ENCODE measurements at regions not wholly inside any gene's neighbourhood (a gene's known extent, or its start where the extent isn't known, plus 50 kb on each side); places are given as distances from the start of the nearest gene placed in this dataset.
A peak's percentile ranks its signal among the peaks of the same experiment; 100 is the strongest.

- POLR2A ChIA-PET: no interaction called here
- intact Hi-C loops (cut with micrococcal nuclease; ENCODE audit: unreplicated experiment) (no loop called here), in situ Hi-C loops (cut with HindIII; ENCODE audit: extremely low pct_ligation_motif_present, low pct_unique_long_range_greater_than_20kb) (no loop called here)
These were observed 53.8 kb upstream of the ASB18 start for GRCh38 chr2:236317938-236318396.

GRCh38 chr2:236318401-236318800, 54.2 kb upstream of the ASB18 start:
- in situ Hi-C loops (cut with HindIII; ENCODE audit: extremely low pct_ligation_motif_present, low pct_unique_long_range_greater_than_20kb): no loop called here
- no peaks in the 10 kb centered on the region for H3K9me3 ChIP-seq (ENCODE audit: low read length)
- H3K4me2 ChIP-seq (ENCODE audit: low read depth, low read length): no peak overlapping the region
- no peak overlapping the region for H3K9ac ChIP-seq (ENCODE audit: insufficient read depth, low read depth, low read length)
- ATAC-seq (no peak), FAIRE-seq (no peak), DNase-seq (ENCODE audit: low spot score) (no peak)
- H3K4me3 ChIP-seq (replicated peaks in 1 of 3; ENCODE audit: insufficient read depth in 1 of 3, low read depth in 2 of 3, low read length in 3 of 3): no peak overlapping the region
- intact Hi-C loops (cut with micrococcal nuclease; ENCODE audit: unreplicated experiment): no loop called here
- POLR2A ChIA-PET: no interaction called here
- no peak overlapping the region for H3K27ac ChIP-seq (ENCODE audit: extremely low read length, insufficient read depth, low read length)
- H4K20me1 ChIP-seq (ENCODE audit: insufficient read depth, low read length): no peaks in the 10 kb centered on the region
- H3K4me1 ChIP-seq (ENCODE audit: insufficient read depth, low read length): no peaks in the 10 kb centered on the region
- BruUV-seq (replicated peaks): no TSS peak
- CTCF ChIA-PET (ENCODE audit: low intra/inter-chr PET ratio, low total read pairs): no interaction called here
- H3K36me3 ChIP-seq (replicated peaks in 1 of 2; ENCODE audit: control insufficient read depth in 1 of 2, insufficient read depth in 2 of 2, low read length in 2 of 2): no peaks in the 10 kb centered on the region
- H3K27me3 ChIP-seq (ENCODE audit: control insufficient read depth in 1 of 2, insufficient read depth in 2 of 2, low read length in 2 of 2): peaks cover 2 to 45% of the 10 kb centered on the region in 2 experiments; a peak in 3 of 5 replicates
- 23% methylated on average over 5 of the region's 5 CpGs for WGBS (ENCODE audit: low lambda C conversion rate)
- H3K79me2 ChIP-seq (ENCODE audit: insufficient read depth, low read length): no peaks in the 10 kb centered on the region
- H2AFZ ChIP-seq (ENCODE audit: low read length): no peak overlapping the region
- no peak for TF ChIP-seq NFYB (CRISPR knock-in tag; IDR thresholded peaks at IDR 0.05)
- no peak for TF ChIP-seq NFE2L1 (CRISPR knock-in tag; IDR thresholded peaks at IDR 0.05; ENCODE audit: borderline replicate concordance)
- TF ChIP-seq ZNF530 (CRISPR knock-in tag; IDR thresholded peaks at IDR 0.05; ENCODE audit: low read depth): no peak
- no peak for TF ChIP-seq NRL (CRISPR knock-in tag; IDR thresholded peaks at IDR 0.05; ENCODE audit: borderline replicate concordance)
- no peak for TF ChIP-seq NFATC3 (CRISPR knock-in tag; IDR thresholded peaks at IDR 0.05)
- peak; percentile 98 for TF ChIP-seq MNT (IDR thresholded peaks at IDR 0.05)
- no peak for TF ChIP-seq ISL2 (CRISPR knock-in tag; IDR thresholded peaks at IDR 0.05)

More at GRCh38 chr2:236317938-236318396, 53.8 kb upstream of the ASB18 start:
- H3K9me3 ChIP-seq (ENCODE audit: low read length): no peaks in the 10 kb centered on the region
- CTCF ChIA-PET (ENCODE audit: low intra/inter-chr PET ratio, low total read pairs): no interaction called here
- H3K36me3 ChIP-seq (replicated peaks in 1 of 2; ENCODE audit: control insufficient read depth in 1 of 2, insufficient read depth in 2 of 2, low read length in 2 of 2): no peaks in the 10 kb centered on the region
- H3K9ac ChIP-seq (ENCODE audit: insufficient read depth, low read depth, low read length): no peak overlapping the region
- no peaks in the 10 kb centered on the region for H4K20me1 ChIP-seq (ENCODE audit: insufficient read depth, low read length)
- H3K4me3 ChIP-seq (replicated peaks in 1 of 3; ENCODE audit: insufficient read depth in 1 of 3, low read depth in 2 of 3, low read length in 3 of 3): no peak overlapping the region
- no peak overlapping the region for H3K27ac ChIP-seq (ENCODE audit: extremely low read length, insufficient read depth, low read length)
- DNase-seq (ENCODE audit: low spot score) (no peak), FAIRE-seq (no peak), ATAC-seq (no peak)
- H3K4me2 ChIP-seq (ENCODE audit: low read depth, low read length): no peak overlapping the region
- no TSS peak for BruUV-seq (replicated peaks)
- no peaks in the 10 kb centered on the region for H3K4me1 ChIP-seq (ENCODE audit: insufficient read depth, low read length)
- H2AFZ ChIP-seq (ENCODE audit: low read length): no peak overlapping the region
- TF ChIP-seq ZFYVE20 (CRISPR knock-in tag; IDR thresholded peaks at IDR 0.05; ENCODE audit: borderline replicate concordance, low read depth): no peak
- no peak for TF ChIP-seq JARID2 (CRISPR knock-in tag; IDR thresholded peaks at IDR 0.05; ENCODE audit: insufficient replicate concordance)
- TF ChIP-seq KDM1A (CRISPR knock-in tag; IDR thresholded peaks at IDR 0.05): no peak
- TF ChIP-seq ZNF710 (CRISPR knock-in tag; IDR thresholded peaks at IDR 0.05; ENCODE audit: borderline replicate concordance): no peak
- no peak for TF ChIP-seq ZNF75D (CRISPR knock-in tag; IDR thresholded peaks at IDR 0.05; ENCODE audit: borderline replicate concordance)
- TF ChIP-seq ZNF766 (CRISPR knock-in tag; IDR thresholded peaks at IDR 0.05; ENCODE audit: borderline replicate concordance): no peak
- no peak for TF ChIP-seq ZNF772 (CRISPR knock-in tag; IDR thresholded peaks at IDR 0.05)
- H3K79me2 ChIP-seq (ENCODE audit: insufficient read depth, low read length): no peaks in the 10 kb centered on the region
- peaks cover 2 to 41% of the 10 kb centered on the region in 2 experiments; a peak in 3 of 5 replicates for H3K27me3 ChIP-seq (ENCODE audit: control insufficient read depth in 1 of 2, insufficient read depth in 2 of 2, low read length in 2 of 2)
- WGBS (ENCODE audit: low lambda C conversion rate): 23% methylated on average over 4 of the region's 15 CpGs
